ENCODE measurements at regions not wholly inside any gene's neighbourhood (a gene's known extent, or its start where the extent isn't known, plus 50 kb on each side); places are given as distances from the start of the nearest gene placed in this dataset.

GRCh38 chr9:86893811-86894490 lies 53.4 kb downstream of the GAS1 start:
- no peak for DNase-seq (ENCODE audit: low read depth)

- no peak for DNase-seq (ENCODE audit: low read depth)
These were observed 54.7 kb downstream of the GAS1 start for GRCh38 chr9:86892576-86892975.

- no peak for DNase-seq (ENCODE audit: low read depth)
These were observed 55.3 kb downstream of the GAS1 start for GRCh38 chr9:86891886-86892437.

GRCh38 chr9:86891091-86891490 lies 56.2 kb downstream of the GAS1 start:
- no peak for DNase-seq (ENCODE audit: low read depth)

- no peak for DNase-seq (ENCODE audit: low read depth)
These were observed 62.1 kb downstream of the GAS1 start for GRCh38 chr9:86885232-86885631.

GRCh38 chr9:86876621-86877196 lies 70.6 kb downstream of the GAS1 start:
- DNase-seq (ENCODE audit: low read depth), result no peak

GRCh38 chr9:86868616-86869015 lies 78.7 kb downstream of the GAS1 start:
- no peak for DNase-seq (ENCODE audit: low read depth)

GRCh38 chr9:86867804-86868313 lies 79.4 kb downstream of the GAS1 start:
- DNase-seq (ENCODE audit: low read depth), result no peak

- DNase-seq (ENCODE audit: low read depth), result no peak
These were observed 81.4 kb downstream of the GAS1 start for GRCh38 chr9:86865952-86866351.

- no peak for DNase-seq (ENCODE audit: low read depth)
These were observed 87.3 kb downstream of the GAS1 start for GRCh38 chr9:86860006-86860405.

- no peak for DNase-seq (ENCODE audit: low read depth)
These were observed 88.2 kb downstream of the GAS1 start for GRCh38 chr9:86859056-86859455.

GRCh38 chr9:86858009-86858408 lies 89.3 kb downstream of the GAS1 start:
- no peak for DNase-seq (ENCODE audit: low read depth)

- no peak for DNase-seq (ENCODE audit: low read depth)
These were observed 91.0 kb downstream of the GAS1 start for GRCh38 chr9:86856259-86856658.

- DNase-seq (ENCODE audit: low read depth), result peak; percentile 82
These were observed 92.3 kb downstream of the GAS1 start for GRCh38 chr9:86854898-86855523.

- DNase-seq (ENCODE audit: low read depth), result no peak
These were observed 100.7 kb downstream of the GAS1 start for GRCh38 chr9:86846656-86847055.

- no peak for DNase-seq (ENCODE audit: low read depth)
These were observed 104.1 kb downstream of the GAS1 start for GRCh38 chr9:86843206-86843605.

GRCh38 chr9:86842573-86842972 lies 104.7 kb downstream of the GAS1 start:
- DNase-seq (ENCODE audit: low read depth), result no peak

- DNase-seq (ENCODE audit: low read depth), result no peak
These were observed 107.8 kb downstream of the GAS1 start for GRCh38 chr9:86839522-86839921.

GRCh38 chr9:86838519-86839497 lies 108.5 kb downstream of the GAS1 start:
- no peak for DNase-seq (ENCODE audit: low read depth)

- DNase-seq (ENCODE audit: low read depth), result no peak
These were observed 110.0 kb downstream of the GAS1 start for GRCh38 chr9:86837345-86837744.

GRCh38 chr9:86836797-86837196 lies 110.5 kb downstream of the GAS1 start:
- DNase-seq (ENCODE audit: low read depth), result no peak

GRCh38 chr9:86836266-86836665 lies 111.0 kb downstream of the GAS1 start:
- no peak for DNase-seq (ENCODE audit: low read depth)
